GM12891 (cell line): ENCODE measurements at regions not wholly inside any gene's neighbourhood (a gene's known extent, or its start where the extent isn't known, plus 50 kb on each side); places are given as distances from the start of the nearest gene placed in this dataset.
"Not testable (repeated sequence)": the region's sequence is repeated elsewhere in the genome, so short reads cannot be mapped to it uniquely, and the experiment has no call there.

Source experiments
- DNase-seq: peaks from one replicate; pipeline ENCODE4 v3.0.0; 2011; ENCODE audit warnings: low spot score; ENCODE audit not compliant: insufficient read length
- FAIRE-seq: peaks from 2 replicates; lab custom pipeline; 2011; peaks lifted over from hg19 to GRCh38; lab: Jason Lieb, UNC
- PAX5 ChIP-seq: IDR thresholded peaks from 2 replicates; pipeline ENCODE4 v1.6.1; 2011; ENCODE audit warnings: low read length, moderate library complexity, mild to moderate bottlenecking; ENCODE audit not compliant: insufficient read depth, severe bottlenecking
- POLR2A ChIP-seq: IDR thresholded peaks from 2 replicates; pipeline ENCODE4 v1.6.1; 2011; ENCODE audit warnings: low read depth, low read length, control low read depth
- POLR2AphosphoS5 ChIP-seq: IDR thresholded peaks from 2 replicates; pipeline ENCODE4 v1.6.1; 2011; ENCODE audit warnings: low read depth, low read length, control low read depth
- POU2F2 ChIP-seq: IDR thresholded peaks from 2 replicates; pipeline ENCODE4 v1.6.1; 2011; ENCODE audit warnings: low read depth, mild to moderate bottlenecking, control low read depth, low read length, moderate library complexity
- SPI1 ChIP-seq: IDR thresholded peaks from 2 replicates; pipeline ENCODE4 v1.6.1; 2011; ENCODE audit warnings: low read depth, low read length, control low read depth
- TAF1 ChIP-seq: IDR thresholded peaks from 2 replicates; pipeline ENCODE4 v1.6.1; 2011; ENCODE audit warnings: low read depth, low read length, control low read depth

DNA sequence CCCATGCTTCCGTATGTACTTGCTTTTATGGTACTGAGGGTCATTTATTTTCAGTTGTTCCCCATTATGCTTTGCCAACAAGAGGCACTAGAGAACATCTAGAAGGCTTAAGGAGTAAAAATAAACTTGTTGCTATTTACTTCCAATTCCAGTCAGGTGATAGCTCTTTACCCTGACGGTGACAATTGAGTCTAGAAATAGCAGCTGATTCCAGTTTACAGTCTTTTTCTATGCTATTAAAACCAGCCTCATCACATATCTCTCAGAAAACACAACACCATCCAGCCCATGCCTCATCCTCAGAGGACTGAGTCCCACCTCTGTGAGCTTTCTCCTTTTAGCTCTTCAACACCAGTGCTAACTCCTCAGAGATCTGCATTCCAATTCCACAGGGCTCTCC, 327.0 kb downstream of the GPD2 start:
- TF ChIP-seq POLR2A (no peak), SPI1 (no peak), POLR2AphosphoS5 (no peak), PAX5 (no peak), POU2F2 (no peak), TAF1 (no peak)
- DNase-seq (no peak), FAIRE-seq (no peak)

DNA sequence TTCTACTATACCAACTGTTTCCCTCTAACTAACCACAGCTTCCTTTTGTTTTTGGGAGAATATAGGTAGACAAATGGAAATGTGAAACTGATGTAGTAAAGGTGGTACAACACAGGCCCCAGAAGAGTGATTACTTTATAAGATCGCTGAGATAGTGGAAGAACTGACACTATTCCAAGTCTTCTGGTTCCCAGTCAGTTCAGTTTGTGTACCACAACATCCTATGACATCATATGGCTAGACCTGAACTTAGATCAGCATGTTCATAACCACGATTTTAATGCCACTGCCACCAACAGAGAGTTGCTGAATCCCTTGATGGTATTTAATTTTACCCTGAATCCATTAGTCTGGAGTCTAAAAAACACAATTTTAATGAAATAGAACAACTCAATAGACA, 328.9 kb downstream of the GPD2 start:
- FAIRE-seq (peak; percentile 66), DNase-seq (no peak)
- TF ChIP-seq PAX5, result no peak
- TF ChIP-seq SPI1, result no peak
- no peak for TF ChIP-seq TAF1
- no peak for TF ChIP-seq POLR2A
- TF ChIP-seq POU2F2, result no peak
- TF ChIP-seq POLR2AphosphoS5, result no peak

- no peak for FAIRE-seq
Observed at GRCh38 chr2:156765450-156765849, 329.3 kb downstream of the GPD2 start.

GRCh38 chr2:156769802-156770201, 333.6 kb downstream of the GPD2 start:
- TF ChIP-seq SPI1, result no peak
- no peak for DNase-seq
- FAIRE-seq, result no peak

More at GRCh38 chr2:156765450-156765849, 329.3 kb downstream of the GPD2 start:
- DNase-seq, result no peak
- TF ChIP-seq PAX5 (no peak), POLR2A (no peak), POLR2AphosphoS5 (no peak), SPI1 (no peak), TAF1 (no peak), POU2F2 (no peak)

- DNase-seq, result no peak
- TF ChIP-seq POLR2A (no peak), POLR2AphosphoS5 (no peak), SPI1 (no peak), POU2F2 (no peak), PAX5 (no peak), TAF1 (no peak)
- no peak for FAIRE-seq
Observed at GRCh38 chr2:156778916-156779315, 342.7 kb downstream of the GPD2 start.

GRCh38 chr2:156779416-156780120, 343.4 kb downstream of the GPD2 start:
- FAIRE-seq, result no peak
- no peak for TF ChIP-seq POLR2A
- DNase-seq, result no peak

GRCh38 chr2:156781677-156782076, 345.5 kb downstream of the GPD2 start:
- FAIRE-seq, DNase-seq: not testable (repeated sequence)

DNA sequence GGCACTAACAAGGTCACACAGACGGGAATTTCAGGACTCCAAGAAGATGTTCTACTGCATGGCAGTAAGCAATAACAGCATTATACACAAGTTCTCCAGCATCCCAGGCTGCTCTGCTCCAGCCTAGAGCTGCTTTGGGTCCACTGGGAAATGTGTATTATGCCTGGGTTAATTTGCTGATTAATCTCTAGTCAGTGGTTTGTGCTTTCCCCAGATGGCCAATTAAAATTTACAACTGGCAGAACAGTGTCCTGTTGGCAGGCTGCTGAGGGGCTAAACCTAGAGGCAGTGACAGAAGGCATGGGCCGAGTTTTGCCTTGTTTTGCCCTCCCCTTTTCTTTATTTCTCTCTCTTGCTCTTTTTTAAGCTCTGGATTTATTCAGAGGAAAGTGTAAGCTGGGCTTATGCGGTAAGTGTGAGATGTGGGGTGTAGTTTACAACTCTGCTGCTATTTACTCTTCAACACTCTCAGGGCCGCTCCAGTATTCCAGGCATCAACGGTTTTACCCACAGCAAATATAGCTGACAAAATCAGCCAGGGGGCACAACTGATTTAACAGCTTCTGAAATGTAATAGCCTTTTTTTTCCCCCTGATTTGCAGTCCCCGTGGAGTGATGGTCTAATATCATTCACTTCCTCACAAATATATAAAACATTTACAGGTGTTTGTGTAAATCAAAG, 348.0 kb downstream of the GPD2 start:
- DNase-seq (no peak), FAIRE-seq (no peak)
- no peak for TF ChIP-seq TAF1

GRCh38 chr2:156787517-156787916, 351.3 kb downstream of the GPD2 start:
- FAIRE-seq (no peak), DNase-seq (no peak)
- no peak for TF ChIP-seq TAF1
- no peak for TF ChIP-seq PAX5
- no peak for TF ChIP-seq SPI1
- no peak for TF ChIP-seq POLR2AphosphoS5
- TF ChIP-seq POU2F2, result no peak
- TF ChIP-seq POLR2A, result no peak

- FAIRE-seq (no peak), DNase-seq (no peak)
- no peak for TF ChIP-seq POLR2AphosphoS5
- no peak for TF ChIP-seq PAX5
- TF ChIP-seq POU2F2, result no peak
Observed at GRCh38 chr2:156790343-156791037, 354.3 kb downstream of the GPD2 start.
